Stimulated activated CD4-positive, alpha-beta T cell treated with anti-CD3 and anti-CD28 coated beads, Interleukin-15, amount 100 ng/mL, for 48 hours (primary cell): ENCODE measurements at regions not wholly inside any gene's neighbourhood (a gene's known extent, or its start where the extent isn't known, plus 50 kb on each side); places are given as distances from the start of the nearest gene placed in this dataset.

ENCODE experiments used
- DNase-seq, 2 donors: peaks; one replicate each; pipeline ENCODE4 v3.0.0-alpha.2; 2020; ENCODE audit warnings: low read depth in 2 of 2

- DNase-seq = no peak
These were observed 531.5 kb upstream of the SLIT2 start for GRCh38 chr4:19720190-19720589.

- DNase-seq = no peak
These were observed 539.8 kb upstream of the SLIT2 start for GRCh38 chr4:19711871-19712270.

- no peak for DNase-seq
These were observed 543.8 kb upstream of the SLIT2 start for GRCh38 chr4:19707876-19708275.

GRCh38 chr4:19703391-19703790, 548.3 kb upstream of the SLIT2 start:
- no peak for DNase-seq

GRCh38 chr4:19700992-19701391, 550.7 kb upstream of the SLIT2 start:
- no peak for DNase-seq

GRCh38 chr4:19698961-19699360, 552.7 kb upstream of the SLIT2 start:
- DNase-seq = no peak

- DNase-seq = no peak
These were observed 556.9 kb upstream of the SLIT2 start for GRCh38 chr4:19694812-19695211.

- no peak for DNase-seq
These were observed 557.7 kb upstream of the SLIT2 start for GRCh38 chr4:19693936-19694570.

- no peak for DNase-seq
These were observed 562.2 kb upstream of the SLIT2 start for GRCh38 chr4:19689511-19689910.

GRCh38 chr4:19686456-19686855, 565.2 kb upstream of the SLIT2 start:
- no peak for DNase-seq

GRCh38 chr4:19684084-19684483, 567.6 kb upstream of the SLIT2 start:
- no peak for DNase-seq

GRCh38 chr4:19683426-19683825, 568.3 kb upstream of the SLIT2 start:
- DNase-seq = no peak

GRCh38 chr4:19677211-19677610, 574.5 kb upstream of the SLIT2 start:
- DNase-seq = no peak

GRCh38 chr4:19675172-19675811, 576.4 kb upstream of the SLIT2 start:
- DNase-seq = no peak

GRCh38 chr4:19659101-19659500, 592.6 kb upstream of the SLIT2 start:
- DNase-seq = no peak

- DNase-seq = no peak
These were observed 593.8 kb upstream of the SLIT2 start for GRCh38 chr4:19657856-19658255.

- no peak for DNase-seq
These were observed 596.0 kb upstream of the SLIT2 start for GRCh38 chr4:19655666-19656065.

GRCh38 chr4:19650903-19651864, 600.5 kb upstream of the SLIT2 start:
- no peak for DNase-seq

- DNase-seq = no peak
These were observed 606.1 kb upstream of the SLIT2 start for GRCh38 chr4:19645589-19645988.

- DNase-seq = no peak
These were observed 615.3 kb upstream of the SLIT2 start for GRCh38 chr4:19636451-19636850.

GRCh38 chr4:19631814-19632213, 619.9 kb upstream of the SLIT2 start:
- DNase-seq = no peak

- no peak for DNase-seq
These were observed 627.8 kb upstream of the SLIT2 start for GRCh38 chr4:19623866-19624265.
